H1 (cell line): ENCODE measurements at regions not wholly inside any gene's neighbourhood (a gene's known extent, or its start where the extent isn't known, plus 50 kb on each side); places are given as distances from the start of the nearest gene placed in this dataset.
"Not testable (repeated sequence)": the region's sequence is repeated elsewhere in the genome, so short reads cannot be mapped to it uniquely, and the experiment has no call there.

ENCODE experiments used
- CTCF ChIA-PET: fragments of 300-600 bp; sonication (Branson Sonifier 250); formaldehyde crosslinking; loops from one replicate; lab custom pipeline; 2021; ENCODE audit not compliant: partially characterized antibody; lab: Charles Lee
- POLR2A ChIA-PET: fragments of 300-600 bp; sonication (Branson Sonifier 250); formaldehyde crosslinking; loops from one replicate; lab custom pipeline; 2021; ENCODE audit warnings: inconsistent platforms; ENCODE audit not compliant: partially characterized antibody; lab: Charles Lee
- DNase-seq, 2 experiments: peaks; one replicate each; pipeline versions ENCODE4 v3.0.0 to v3.0.0-alpha.2; 2010 to 2022; ENCODE audit warnings: low spot score in 2 of 2, low read depth in 1 of 2, mixed read lengths in 1 of 2
- FAIRE-seq: peaks from 2 replicates; lab custom pipeline; 2011; peaks lifted over from hg19 to GRCh38; lab: Jason Lieb, UNC
- H2AFZ ChIP-seq: 2 replicates; pipeline ENCODE4 v1.8.1; 2012; ENCODE audit warnings: low read length, inconsistent platforms
- H2AK5ac ChIP-seq: 2 replicates; pipeline ENCODE4 v1.6.1; 2013; ENCODE audit warnings: low read depth, low read length
- H2BK120ac ChIP-seq: replicated peaks from 2 replicates; pipeline ENCODE3; 2013; ENCODE audit warnings: low read depth, low read length, inconsistent platforms
- H2BK12ac ChIP-seq: 2 replicates; pipeline ENCODE4 v1.6.1; 2013; ENCODE audit warnings: low read depth, low read length
- H2BK15ac ChIP-seq: 2 replicates; pipeline ENCODE4 v1.6.1; 2013; ENCODE audit warnings: low read length
- H2BK20ac ChIP-seq: 2 replicates; pipeline ENCODE4 v1.6.1; 2013; ENCODE audit warnings: low read length
- H2BK5ac ChIP-seq: 2 replicates; pipeline ENCODE4 v1.6.1; 2013; ENCODE audit warnings: low read depth, low read length
- H3K14ac ChIP-seq: 2 replicates; pipeline ENCODE4 v1.6.1; 2013; ENCODE audit warnings: inconsistent platforms; ENCODE audit not compliant: insufficient read length
- H3K18ac ChIP-seq: 2 replicates; pipeline ENCODE4 v1.6.1; 2013; ENCODE audit warnings: low read length; ENCODE audit errors: extremely low read depth
- H3K23ac ChIP-seq: 2 replicates; pipeline ENCODE4 v1.6.1; 2013; ENCODE audit warnings: inconsistent platforms; ENCODE audit not compliant: insufficient read length
- H3K23me2 ChIP-seq: 2 replicates; pipeline ENCODE4 v1.6.1; 2013; ENCODE audit warnings: low read depth, low read length
- H3K27ac ChIP-seq: 2 replicates; pipeline ENCODE4 v1.6.1; 2011; ENCODE audit warnings: low read depth, low read length, inconsistent platforms
- H3K27me3 ChIP-seq, 4 experiments: replicated peaks in 1 of 4; 1 replicate in 1 of 4; 2 replicates in 3 of 4; pipeline versions ENCODE4 v1.6.1 to v1.8.1; 2011 to 2013; ENCODE audit warnings: low read length in 3 of 4, mild to moderate bottlenecking in 3 of 4, inconsistent platforms in 2 of 4, mixed read lengths in 2 of 4, moderate library complexity in 1 of 4; ENCODE audit not compliant: control insufficient read depth in 3 of 4, insufficient read depth in 3 of 4; ENCODE audit errors: extremely low read depth in 1 of 4
- H3K36me3 ChIP-seq, 4 experiments: 2 replicates each; pipeline versions ENCODE4 v1.6.1 to v1.8.1; 2011 to 2013; ENCODE audit warnings: mild to moderate bottlenecking in 4 of 4, low read length in 3 of 4, moderate library complexity in 2 of 4, control low read depth in 1 of 4, inconsistent platforms in 1 of 4; ENCODE audit not compliant: insufficient read depth in 4 of 4, control insufficient read depth in 2 of 4
- H3K4ac ChIP-seq: replicated peaks from 2 replicates; pipeline ENCODE3; 2013; ENCODE audit warnings: low read length, low read depth, mixed read lengths, inconsistent platforms; ENCODE audit not compliant: insufficient read length
- H3K4me1 ChIP-seq, 4 experiments: replicated peaks in 1 of 4; 1 replicate in 1 of 4; 2 replicates in 3 of 4; pipeline versions ENCODE4 v1.6.1 to v1.8.1; 2011 to 2013; ENCODE audit warnings: low read length in 3 of 4, inconsistent platforms in 2 of 4, mixed read lengths in 1 of 4; ENCODE audit not compliant: insufficient read depth in 4 of 4, control insufficient read depth in 3 of 4
- H3K4me2 ChIP-seq, 2 experiments: 2 replicates each; pipeline versions ENCODE4 v1.6.1 to v1.8.1; 2011 to 2013; ENCODE audit warnings: low read depth in 2 of 2, low read length in 2 of 2, control low read depth in 1 of 2, inconsistent platforms in 1 of 2, mild to moderate bottlenecking in 1 of 2; ENCODE audit not compliant: insufficient read depth in 1 of 2
- H3K4me3 ChIP-seq, 4 experiments: fragments of 200-600, 300-600 bp in 1 of 4; sonication (generic), shearing (Covaris generic), sonication (Bioruptor Twin) in 1 of 4; 2 replicates each; pipeline versions ENCODE4 v1.5.1 to v1.8.1; 2011 to 2016; ENCODE audit warnings: low read length in 4 of 4, low read depth in 3 of 4, control low read depth in 2 of 4, inconsistent platforms in 2 of 4, mild to moderate bottlenecking in 2 of 4, mixed read lengths in 1 of 4, moderate library complexity in 1 of 4; ENCODE audit not compliant: insufficient read depth in 2 of 4; ENCODE audit errors: extremely low read depth in 1 of 4
- H3K56ac ChIP-seq: replicated peaks from 2 replicates; pipeline ENCODE3; 2013; ENCODE audit warnings: low read depth, mild to moderate bottlenecking, mixed read lengths, low read length, inconsistent platforms; ENCODE audit not compliant: insufficient read length
- H3K79me1 ChIP-seq: 2 replicates; pipeline ENCODE4 v1.6.1; 2013; ENCODE audit warnings: low read depth, low read length, control low read depth
- H3K79me2 ChIP-seq, 2 experiments: 2 replicates each; pipeline versions ENCODE4 v1.6.1 to v1.8.1; 2012 to 2013; ENCODE audit warnings: low read length in 2 of 2, mild to moderate bottlenecking in 2 of 2, inconsistent platforms in 1 of 2; ENCODE audit not compliant: insufficient read depth in 2 of 2, control insufficient read depth in 1 of 2
- H3K9ac ChIP-seq, 4 experiments: replicated peaks in 1 of 4; 1 replicate in 1 of 4; 2 replicates in 3 of 4; pipeline versions ENCODE4 v1.6.1 to v1.8.1; 2011 to 2013; ENCODE audit warnings: low read depth in 3 of 4, low read length in 3 of 4, control low read depth in 2 of 4, mild to moderate bottlenecking in 2 of 4, moderate library complexity in 2 of 4, inconsistent platforms in 1 of 4; ENCODE audit errors: extremely low read depth in 1 of 4
- H3K9me3 ChIP-seq, 2 experiments: 2 replicates each; pipeline versions ENCODE4 v1.6.1 to v1.8.1; 2012 to 2013; ENCODE audit warnings: mild to moderate bottlenecking in 2 of 2, moderate library complexity in 2 of 2, control low read depth in 1 of 2, inconsistent platforms in 1 of 2, low read depth in 1 of 2, low read length in 1 of 2, mixed read lengths in 1 of 2; ENCODE audit not compliant: insufficient read depth in 2 of 2
- H4K20me1 ChIP-seq, 2 experiments: replicated peaks in 1 of 2; 2 replicates each; pipeline versions ENCODE3 to v1.8.1; 2011 to 2013; ENCODE audit warnings: inconsistent platforms in 2 of 2, low read length in 2 of 2, mild to moderate bottlenecking in 1 of 2; ENCODE audit not compliant: insufficient read depth in 2 of 2, control insufficient read depth in 1 of 2
- H4K5ac ChIP-seq: 2 replicates; pipeline ENCODE4 v1.6.1; 2013; ENCODE audit warnings: low read length, low read depth, mixed read lengths, inconsistent platforms; ENCODE audit not compliant: insufficient read length
- H4K8ac ChIP-seq: 2 replicates; pipeline ENCODE4 v1.8.0; 2013; ENCODE audit warnings: mild to moderate bottlenecking, moderate library complexity, low read length, inconsistent platforms; ENCODE audit not compliant: insufficient read depth; ENCODE audit errors: extremely low read depth
- H4K91ac ChIP-seq: replicated peaks from 2 replicates; pipeline ENCODE3; 2013; ENCODE audit warnings: low read length, mixed read lengths, inconsistent platforms; ENCODE audit not compliant: insufficient read length
- WGBS, 2 experiments: shearing (Covaris generic) in 1 of 2; methylation state at CpG; one replicate each; pipeline versions ENCODE4 v1.1.6 to v1.1.7; 2013 to 2015; ENCODE audit warnings: low lambda C conversion rate in 2 of 2, mixed read lengths in 2 of 2, inconsistent platforms in 1 of 2, low coverage in 1 of 2, missing lambda C conversion rate in 1 of 2; ENCODE audit not compliant: insufficient replicate concordance in 2 of 2, insufficient coverage in 1 of 2, insufficient read length in 1 of 2; ENCODE audit errors: extremely low coverage in 1 of 2, missing lambda C conversion rate in 1 of 2; 5-methylcytosine and 5-hydroxymethylcytosine counted together

GRCh38 chr5:51636973-51637372 is 253.7 kb downstream of the ISL1 start:
- H3K9ac ChIP-seq, H3K79me1 ChIP-seq, H2BK12ac ChIP-seq, H3K79me2 ChIP-seq, H2BK20ac ChIP-seq, H2BK120ac ChIP-seq, H2AK5ac ChIP-seq, H3K36me3 ChIP-seq, H2BK15ac ChIP-seq, H4K91ac ChIP-seq, H3K27me3 ChIP-seq, H2BK5ac ChIP-seq, CTCF ChIA-PET, H3K27ac ChIP-seq, POLR2A ChIA-PET, H4K20me1 ChIP-seq, H3K23me2 ChIP-seq, FAIRE-seq, H2AFZ ChIP-seq, H3K18ac ChIP-seq, H4K5ac ChIP-seq, H3K4me3 ChIP-seq, H3K4me1 ChIP-seq, H3K14ac ChIP-seq, H3K4me2 ChIP-seq, H3K4ac ChIP-seq, H4K8ac ChIP-seq, H3K9me3 ChIP-seq, H3K56ac ChIP-seq, H3K23ac ChIP-seq: not testable (repeated sequence)
- 92% methylated on average over 6 of the region's 6 CpGs; no CpG with 5 or more reads in 1 of the 2 experiments for WGBS, 2 experiments
- peak in 1 of 2 experiments; percentile 50 for DNase-seq
